K562 (cell line): ENCODE measurements at regions not wholly inside any gene's neighbourhood (a gene's known extent, or its start where the extent isn't known, plus 50 kb on each side); places are given as distances from the start of the nearest gene placed in this dataset.
A peak's percentile ranks its signal among the peaks of the same experiment; 100 is the strongest.

Experiments used
- AFF4 ChIP-seq: sonication (generic); formaldehyde crosslinking; IDR thresholded peaks from 2 replicates; pipeline ENCODE4 v1.8.0; 2023; ENCODE audit warnings: mild to moderate bottlenecking, missing genetic modification reagents
- CBX1 ChIP-seq: sonication (generic); IDR thresholded peaks from 2 replicates; pipeline ENCODE4 v1.6.1; 2016; ENCODE audit warnings: antibody characterized with exemption, low read depth, mild to moderate bottlenecking
- E2F8 ChIP-seq: fragments of 450-650 bp; IDR thresholded peaks from 2 replicates; pipeline ENCODE4 v1.7.1; 2018; ENCODE audit warnings: mild to moderate bottlenecking, low read depth; ENCODE audit not compliant: partially characterized antibody
- HDAC8 ChIP-seq: fragments of 450-650 bp; IDR thresholded peaks from 2 replicates; pipeline ENCODE4 v1.6.1; 2016; ENCODE audit warnings: mild to moderate bottlenecking, missing genetic modification characterization, moderate library complexity, missing compliant biosample characterization
- ID3 ChIP-seq, 2 experiments: fragments of 250-450 bp in 1 of 2; fragments of 450-650 bp in 1 of 2; sonication (Bioruptor Pico) in 1 of 2; IDR thresholded peaks; 2 replicates each; pipeline versions ENCODE4 v1.6.1 to v1.8.0; 2016 to 2021; ENCODE audit warnings: mild to moderate bottlenecking in 2 of 2, moderate library complexity in 2 of 2, missing compliant biosample characterization in 1 of 2, missing genetic modification characterization in 1 of 2
- JUNB ChIP-seq: fragments of 450-650 bp; formaldehyde crosslinking; conservative IDR thresholded peaks from 2 replicates; pipeline ENCODE4 v1.4.0; 2020; ENCODE audit warnings: mild to moderate bottlenecking
- LCOR ChIP-seq: sonication (generic); formaldehyde crosslinking; IDR thresholded peaks from 2 replicates; pipeline ENCODE4 v1.8.0; 2022; ENCODE audit warnings: mild to moderate bottlenecking, missing genetic modification reagents
- MED1 ChIP-seq: sonication (generic); formaldehyde crosslinking; IDR thresholded peaks from 2 replicates; pipeline ENCODE4 v1.8.1; 2023; ENCODE audit warnings: missing genetic modification reagents, borderline replicate concordance
- MITF ChIP-seq: IDR thresholded peaks from 2 replicates; pipeline ENCODE4 v1.6.1; 2014; ENCODE audit warnings: antibody characterized with exemption
- PTBP1 ChIP-seq: fragments of 200-400 bp; formaldehyde crosslinking; IDR thresholded peaks from 2 replicates; pipeline ENCODE4 v1.6.1; 2017; ENCODE audit warnings: low read depth, low read length
- PTTG1 ChIP-seq: fragments of 450-650 bp; IDR thresholded peaks from 2 replicates; pipeline ENCODE4 v1.6.1; 2016; ENCODE audit warnings: low read depth, mild to moderate bottlenecking, missing genetic modification characterization, missing compliant biosample characterization
- ZMIZ1 ChIP-seq, 2 experiments: fragments of 150-350 bp in 1 of 2; IDR thresholded peaks; 2 replicates each; pipeline ENCODE4 v1.6.1; 2012 to 2016; ENCODE audit warnings: low read depth in 2 of 2, low read length in 2 of 2, mild to moderate bottlenecking in 1 of 2, moderate library complexity in 1 of 2
- ZNF277 ChIP-seq: fragments of 250-450 bp; sonication (Bioruptor Pico); IDR thresholded peaks from 2 replicates; pipeline ENCODE4 v1.8.0; 2022; ENCODE audit warnings: inconsistent platforms, mild to moderate bottlenecking, moderate library complexity, borderline replicate concordance

GRCh38 chr10:3665316-3665908 lies 119.6 kb downstream of the KLF6 start (continued):
- TF ChIP-seq AFF4 (CRISPR knock-in tag), result no peak
- TF ChIP-seq LCOR (CRISPR knock-in tag), result no peak
- no peak for TF ChIP-seq HDAC8 (tag)
- TF ChIP-seq ZMIZ1 (IDR thresholded peaks at IDR 0.05; ENCODE audit: low read depth in 2 of 2, low read length in 2 of 2), result peak in 1 of 2 experiments; percentile 93; a peak in 2 of 4 replicates
- TF ChIP-seq ID3 (CRISPR knock-in tag; IDR thresholded peaks at IDR 0.05), result no peak
- TF ChIP-seq ID3 (tag; IDR thresholded peaks at IDR 0.05), result no peak; the same call in 1 of the 2 replicates
- TF ChIP-seq MED1, result no peak
- no peak for TF ChIP-seq E2F8
- no peak; the same call in 1 of the 2 replicates for TF ChIP-seq CBX1
- TF ChIP-seq MITF, result peak; percentile 69
- no peak for TF ChIP-seq ZNF277
- TF ChIP-seq PTTG1 (tag), result no peak
- TF ChIP-seq JUNB (CRISPR knock-in tag), result no peak
- no peak for TF ChIP-seq PTBP1
